Activated naive CD8-positive, alpha-beta T cell treated with anti-CD3 and anti-CD28 coated beads, Interleukin-2, amount 10 ng/mL, durations not matched to agents 7 days and 5 days (primary cell): ENCODE measurements at regions not wholly inside any gene's neighbourhood (a gene's known extent, or its start where the extent isn't known, plus 50 kb on each side); places are given as distances from the start of the nearest gene placed in this dataset.
"Not testable (repeated sequence)": the region's sequence is repeated elsewhere in the genome, so short reads cannot be mapped to it uniquely, and the experiment has no call there.

Experiments
- ATAC-seq: fragments of 150-1000 bp; cut with Tn5 transposase; one replicate; pipeline ENCODE4 v1.10.0; 2021; ENCODE audit warnings: low read depth, moderate library complexity
- POLR2A ChIA-PET: fragments of 350-600 bp; sonication (Branson Sonifier 250); formaldehyde crosslinking; loops from one replicate; lab custom pipeline; 2021; ENCODE audit warnings: antibody characterized with exemption; lab: Charles Lee
- DNase-seq: peaks from one replicate; pipeline ENCODE4 v3.0.0; 2021
- H3K27ac Mint-ChIP-seq: one replicate; pipeline ENCODE4 v1.8.0; 2022; ENCODE audit warnings: mild to moderate bottlenecking, mixed read lengths
- H3K27me3 Mint-ChIP-seq: one replicate; pipeline ENCODE4 v1.8.0; 2022; ENCODE audit warnings: mild to moderate bottlenecking, moderate library complexity, mixed read lengths
- H3K36me3 Mint-ChIP-seq: one replicate; pipeline ENCODE4 v1.8.0; 2021; ENCODE audit warnings: mild to moderate bottlenecking, mixed read lengths
- H3K4me1 Mint-ChIP-seq: one replicate; pipeline ENCODE4 v1.8.0; 2021; ENCODE audit warnings: mixed read lengths
- H3K4me3 Mint-ChIP-seq: one replicate; pipeline ENCODE4 v1.8.0; 2022; ENCODE audit warnings: mild to moderate bottlenecking, moderate library complexity, mixed read lengths
- H3K9me3 Mint-ChIP-seq: one replicate; pipeline ENCODE4 v1.8.0; 2021; ENCODE audit warnings: mixed read lengths

GRCh38 chr5:105865834-105866233, 1804.9 kb downstream of the EFNA5 start:
- no peaks in the 10 kb centered on the region for H3K36me3 Mint-ChIP-seq
- H3K4me1 Mint-ChIP-seq: no peaks in the 10 kb centered on the region
- POLR2A ChIA-PET: no interaction called here
- DNase-seq: no peak
- H3K9me3 Mint-ChIP-seq: no peaks in the 10 kb centered on the region
- no peaks in the 10 kb centered on the region for H3K27me3 Mint-ChIP-seq
- H3K4me3 Mint-ChIP-seq: no peak overlapping the region
- no peak for ATAC-seq
- H3K27ac Mint-ChIP-seq: no peak overlapping the region

GRCh38 chr5:105859350-105859749, 1811.4 kb downstream of the EFNA5 start:
- ATAC-seq, H3K27ac Mint-ChIP-seq, H3K9me3 Mint-ChIP-seq, H3K27me3 Mint-ChIP-seq, DNase-seq, H3K4me3 Mint-ChIP-seq, H3K36me3 Mint-ChIP-seq, H3K4me1 Mint-ChIP-seq, POLR2A ChIA-PET: not testable (repeated sequence)

- no peak for DNase-seq
- ATAC-seq: no peak
- H3K27me3 Mint-ChIP-seq: no peaks in the 10 kb centered on the region
- H3K4me3 Mint-ChIP-seq: no peak overlapping the region
- H3K27ac Mint-ChIP-seq: no peak overlapping the region
- POLR2A ChIA-PET: no interaction called here
- H3K9me3 Mint-ChIP-seq: peaks cover 1% of the 10 kb centered on the region
- H3K4me1 Mint-ChIP-seq: no peaks in the 10 kb centered on the region
- no peaks in the 10 kb centered on the region for H3K36me3 Mint-ChIP-seq
Measured at GRCh38 chr5:105849701-105850100, 1821.0 kb downstream of the EFNA5 start.

GRCh38 chr5:105840800-105841199, 1829.9 kb downstream of the EFNA5 start:
- DNase-seq: no peak
- Mint-ChIP-seq H3K9me3 (peaks cover 6% of the 10 kb centered on the region), H3K27ac (no peak overlapping the region), H3K4me1 (no peaks in the 10 kb centered on the region), H3K36me3 (no peaks in the 10 kb centered on the region), H3K4me3 (no peak overlapping the region), H3K27me3 (no peaks in the 10 kb centered on the region)
- no peak for ATAC-seq
- POLR2A ChIA-PET: no interaction called here

GRCh38 chr5:105836887-105837286, 1833.8 kb downstream of the EFNA5 start:
- Mint-ChIP-seq H3K4me3 (no peak overlapping the region), H3K36me3 (no peaks in the 10 kb centered on the region), H3K4me1 (no peaks in the 10 kb centered on the region), H3K9me3 (peaks cover 6% of the 10 kb centered on the region), H3K27ac (no peak overlapping the region), H3K27me3 (no peaks in the 10 kb centered on the region)
- DNase-seq: no peak
- no peak for ATAC-seq
- POLR2A ChIA-PET: no interaction called here

GRCh38 chr5:105836268-105836667, 1834.5 kb downstream of the EFNA5 start:
- no peak overlapping the region for H3K27ac Mint-ChIP-seq
- peaks cover 6% of the 10 kb centered on the region for H3K9me3 Mint-ChIP-seq

GRCh38 chr5:105828821-105829220, 1841.9 kb downstream of the EFNA5 start:
- Mint-ChIP-seq H3K9me3 (peaks cover 2% of the 10 kb centered on the region), H3K36me3 (no peaks in the 10 kb centered on the region), H3K27ac (no peak overlapping the region), H3K4me3 (no peak overlapping the region), H3K27me3 (no peaks in the 10 kb centered on the region), H3K4me1 (no peaks in the 10 kb centered on the region)
- DNase-seq: no peak
- no peak for ATAC-seq
- POLR2A ChIA-PET: no interaction called here

More at GRCh38 chr5:105836268-105836667, 1834.5 kb downstream of the EFNA5 start:
- POLR2A ChIA-PET: no interaction called here
- H3K4me1 Mint-ChIP-seq: no peaks in the 10 kb centered on the region
- DNase-seq: no peak
- no peak for ATAC-seq
- no peaks in the 10 kb centered on the region for H3K27me3 Mint-ChIP-seq
- H3K36me3 Mint-ChIP-seq: no peaks in the 10 kb centered on the region
- no peak overlapping the region for H3K4me3 Mint-ChIP-seq

GRCh38 chr5:105821800-105822199, 1848.9 kb downstream of the EFNA5 start:
- DNase-seq (no peak), ATAC-seq (no peak)
- peaks cover 2% of the 10 kb centered on the region for H3K9me3 Mint-ChIP-seq
- H3K36me3 Mint-ChIP-seq: no peaks in the 10 kb centered on the region
- no peak overlapping the region for H3K4me3 Mint-ChIP-seq
- POLR2A ChIA-PET: no interaction called here
- no peaks in the 10 kb centered on the region for H3K4me1 Mint-ChIP-seq
- H3K27me3 Mint-ChIP-seq: no peaks in the 10 kb centered on the region
- H3K27ac Mint-ChIP-seq: no peak overlapping the region

GRCh38 chr5:105817914-105818313, 1852.8 kb downstream of the EFNA5 start:
- H3K9me3 Mint-ChIP-seq: no peaks in the 10 kb centered on the region

GRCh38 chr5:105817416-105817815, 1853.3 kb downstream of the EFNA5 start:
- POLR2A ChIA-PET: no interaction called here
- no peak for ATAC-seq

More at GRCh38 chr5:105817914-105818313, 1852.8 kb downstream of the EFNA5 start:
- Mint-ChIP-seq H3K27ac (no peak overlapping the region), H3K4me3 (no peak overlapping the region), H3K4me1 (no peaks in the 10 kb centered on the region), H3K27me3 (no peaks in the 10 kb centered on the region), H3K36me3 (no peaks in the 10 kb centered on the region)
- DNase-seq (no peak), ATAC-seq (no peak)
- POLR2A ChIA-PET: no interaction called here

GRCh38 chr5:105816961-105817360, 1853.8 kb downstream of the EFNA5 start:
- Mint-ChIP-seq H3K4me3 (no peak overlapping the region), H3K27ac (no peak overlapping the region)

More at GRCh38 chr5:105817416-105817815, 1853.3 kb downstream of the EFNA5 start:
- Mint-ChIP-seq H3K27me3 (no peaks in the 10 kb centered on the region), H3K4me3 (no peak overlapping the region), H3K27ac (no peak overlapping the region), H3K36me3 (no peaks in the 10 kb centered on the region), H3K4me1 (no peaks in the 10 kb centered on the region), H3K9me3 (no peaks in the 10 kb centered on the region)
- no peak for DNase-seq

GRCh38 chr5:105812304-105812703, 1858.4 kb downstream of the EFNA5 start:
- POLR2A ChIA-PET: no interaction called here
- Mint-ChIP-seq H3K36me3 (no peaks in the 10 kb centered on the region), H3K4me3 (no peak overlapping the region), H3K27ac (no peak overlapping the region), H3K9me3 (peaks cover 7% of the 10 kb centered on the region), H3K4me1 (no peaks in the 10 kb centered on the region), H3K27me3 (no peaks in the 10 kb centered on the region)
- ATAC-seq: no peak
- no peak for DNase-seq

More at GRCh38 chr5:105816961-105817360, 1853.8 kb downstream of the EFNA5 start:
- DNase-seq (no peak), ATAC-seq (no peak)
- no peaks in the 10 kb centered on the region for H3K27me3 Mint-ChIP-seq
- POLR2A ChIA-PET: no interaction called here
- no peaks in the 10 kb centered on the region for H3K36me3 Mint-ChIP-seq
- no peaks in the 10 kb centered on the region for H3K4me1 Mint-ChIP-seq
- H3K9me3 Mint-ChIP-seq: no peaks in the 10 kb centered on the region

- POLR2A ChIA-PET: no interaction called here
- ATAC-seq: no peak
Measured at GRCh38 chr5:105807951-105808350, 1862.8 kb downstream of the EFNA5 start.

GRCh38 chr5:105807290-105807689, 1863.4 kb downstream of the EFNA5 start:
- H3K27ac Mint-ChIP-seq: no peak overlapping the region
- H3K4me3 Mint-ChIP-seq: no peak overlapping the region
- no peaks in the 10 kb centered on the region for H3K36me3 Mint-ChIP-seq
- H3K9me3 Mint-ChIP-seq: peaks cover 15% of the 10 kb centered on the region
- ATAC-seq: no peak
- DNase-seq: no peak
- no peaks in the 10 kb centered on the region for H3K27me3 Mint-ChIP-seq
- POLR2A ChIA-PET: no interaction called here
- H3K4me1 Mint-ChIP-seq: no peaks in the 10 kb centered on the region

More at GRCh38 chr5:105807951-105808350, 1862.8 kb downstream of the EFNA5 start:
- no peaks in the 10 kb centered on the region for H3K4me1 Mint-ChIP-seq
- no peak overlapping the region for H3K4me3 Mint-ChIP-seq
- H3K27ac Mint-ChIP-seq: no peak overlapping the region
- H3K9me3 Mint-ChIP-seq: peaks cover 15% of the 10 kb centered on the region
- H3K27me3 Mint-ChIP-seq: no peaks in the 10 kb centered on the region
- no peak for DNase-seq
- no peaks in the 10 kb centered on the region for H3K36me3 Mint-ChIP-seq

- H3K4me1 Mint-ChIP-seq: no peaks in the 10 kb centered on the region
- POLR2A ChIA-PET: no interaction called here
- no peak overlapping the region for H3K27ac Mint-ChIP-seq
- DNase-seq (no peak), ATAC-seq (no peak)
- no peaks in the 10 kb centered on the region for H3K36me3 Mint-ChIP-seq
- H3K4me3 Mint-ChIP-seq: no peak overlapping the region
- H3K9me3 Mint-ChIP-seq: peaks cover 20% of the 10 kb centered on the region
- no peaks in the 10 kb centered on the region for H3K27me3 Mint-ChIP-seq
Measured at GRCh38 chr5:105806596-105806995, 1864.1 kb downstream of the EFNA5 start.
